DMS153 (cell line): ENCODE measurements at regions not wholly inside any gene's neighbourhood (a gene's known extent, or its start where the extent isn't known, plus 50 kb on each side); places are given as distances from the start of the nearest gene placed in this dataset.
"Not testable (repeated sequence)": the region's sequence is repeated elsewhere in the genome, so short reads cannot be mapped to it uniquely, and the experiment has no call there.

Source experiments
- DNase-seq: peaks from one replicate; lab custom pipeline; 2025; lab: John Stamatoyannopoulos, UW

DNA sequence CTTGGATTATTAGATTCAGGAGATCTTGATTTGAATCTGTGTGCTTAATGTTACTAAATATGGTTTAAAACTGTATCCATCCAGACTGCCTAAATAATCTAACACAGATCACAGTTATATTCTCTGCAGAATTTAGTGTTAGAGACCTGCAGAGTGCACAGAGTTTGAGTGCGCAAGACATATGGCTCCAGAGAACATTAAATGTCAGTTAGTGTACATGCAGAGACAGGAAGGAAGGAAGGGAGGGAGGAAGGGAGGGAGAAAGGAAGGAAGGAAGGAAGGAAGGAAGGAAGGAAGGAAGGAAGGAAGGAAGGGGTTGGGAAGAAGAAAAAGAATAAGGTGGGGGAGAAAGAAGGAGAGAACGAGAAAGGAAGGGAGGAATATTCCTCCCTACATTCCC is 210.0 kb upstream of the COX7C start:
- no peak for DNase-seq

DNA sequence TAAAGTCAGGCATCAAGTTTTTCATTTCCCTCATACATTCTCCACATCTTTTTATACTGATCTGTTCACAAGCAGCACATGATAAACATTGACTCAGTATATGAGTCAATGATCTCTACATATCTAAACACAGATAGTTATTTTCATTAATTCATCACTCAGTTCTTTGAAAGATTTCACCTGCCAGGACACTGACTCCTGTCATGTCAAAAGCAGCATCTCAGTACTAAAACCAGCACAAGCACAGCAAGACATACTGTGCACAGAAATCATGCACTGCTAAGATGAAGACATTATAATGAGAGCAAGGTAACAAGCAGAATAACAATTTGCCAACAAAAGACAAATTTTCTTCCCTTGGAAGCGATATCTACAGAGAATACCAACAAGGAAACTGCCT is 206.1 kb upstream of the COX7C start:
- no peak for DNase-seq

DNA sequence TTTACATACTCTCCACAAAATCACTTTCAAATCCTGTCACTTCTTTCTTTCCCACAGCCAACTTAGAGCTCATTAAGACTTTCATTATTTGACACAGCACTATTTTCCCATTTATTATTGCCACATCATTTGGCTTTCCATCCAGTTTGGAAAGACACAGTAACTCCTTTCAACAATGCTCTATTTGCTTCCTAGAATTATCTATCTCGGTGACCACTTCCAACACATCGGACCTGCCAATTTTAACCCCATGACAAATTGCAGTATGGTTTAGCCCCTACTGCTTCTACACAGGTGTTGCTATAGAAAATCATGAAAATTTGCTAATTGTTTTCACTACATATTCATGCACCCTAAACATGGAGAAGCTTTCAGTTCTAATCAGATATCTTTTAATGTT is 190.6 kb upstream of the COX7C start:
- DNase-seq, result no peak

DNA sequence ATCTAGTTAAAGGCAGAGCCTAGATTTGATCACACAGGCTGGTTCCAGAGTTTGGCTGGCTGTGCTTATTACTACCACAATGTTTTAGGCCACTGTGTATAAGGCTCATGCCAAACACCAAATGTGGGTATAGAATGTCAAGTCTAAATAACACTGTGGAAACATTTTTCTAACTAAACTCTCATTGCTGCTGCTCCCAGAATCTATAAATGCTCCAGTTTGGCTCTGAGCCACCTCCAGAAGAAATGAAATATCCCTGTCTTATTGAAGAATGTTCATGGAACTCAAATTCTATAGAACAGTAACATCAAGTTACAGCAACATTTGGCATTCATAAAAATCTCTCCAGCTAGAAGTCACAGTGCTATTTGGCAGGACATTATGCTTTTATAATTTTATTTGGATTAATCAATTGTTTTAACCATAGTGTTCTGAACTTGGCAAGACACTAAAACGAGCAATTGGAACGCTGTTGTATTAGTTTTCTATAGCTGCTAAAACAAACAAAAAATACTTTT is 178.1 kb upstream of the COX7C start:
- no peak for DNase-seq

DNA sequence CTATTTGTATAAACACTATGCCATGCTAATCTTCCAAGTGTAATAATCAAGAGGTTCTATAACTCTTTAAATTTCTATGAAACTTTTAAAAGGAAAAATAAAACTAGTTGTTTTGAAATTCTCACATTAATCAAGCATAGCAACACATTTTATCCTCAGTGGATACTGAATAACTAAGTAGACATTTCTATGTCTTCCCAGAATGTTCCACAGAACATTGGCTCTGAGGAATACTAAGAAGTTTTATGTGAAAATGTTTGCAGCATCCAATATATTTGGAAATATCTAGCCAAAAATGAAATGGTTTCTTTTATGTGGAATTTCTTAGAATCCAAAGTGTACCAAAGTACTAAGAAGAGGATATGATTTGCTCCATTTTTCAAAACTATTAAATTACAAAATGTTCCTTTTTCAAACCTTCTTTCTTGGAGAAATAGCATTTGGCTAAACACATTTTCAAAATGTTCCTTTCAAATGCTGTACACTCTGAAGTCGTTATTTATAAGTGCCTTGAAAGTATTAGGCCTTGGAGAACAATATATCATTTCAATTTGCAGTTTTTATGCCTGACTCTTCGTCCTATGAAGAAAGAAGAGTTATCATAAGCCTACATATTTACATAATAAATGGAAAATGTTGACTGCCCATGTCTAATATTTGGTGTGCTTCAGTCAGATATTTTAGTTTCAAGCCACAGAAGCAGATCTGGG is 175.6 kb upstream of the COX7C start:
- DNase-seq, result no peak

DNA sequence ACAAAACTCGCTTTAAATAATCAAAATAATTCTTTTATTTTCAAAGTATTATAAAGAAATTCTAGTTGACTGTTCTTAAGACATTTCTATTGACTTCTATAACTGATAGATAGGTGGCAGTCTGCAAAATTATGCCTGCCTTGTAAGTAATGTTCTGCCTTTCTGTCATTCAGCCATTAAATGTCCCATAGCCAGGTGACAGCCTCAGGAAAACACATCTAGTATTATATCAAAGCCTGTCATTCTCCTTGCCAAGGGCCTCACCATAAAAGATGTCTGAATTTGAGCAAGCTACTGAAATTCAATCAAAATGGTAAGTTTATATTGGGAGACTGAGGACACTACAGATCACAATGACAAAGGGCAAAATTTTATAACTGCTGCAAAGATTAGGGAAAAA is 170.4 kb upstream of the COX7C start:
- no peak for DNase-seq

DNA sequence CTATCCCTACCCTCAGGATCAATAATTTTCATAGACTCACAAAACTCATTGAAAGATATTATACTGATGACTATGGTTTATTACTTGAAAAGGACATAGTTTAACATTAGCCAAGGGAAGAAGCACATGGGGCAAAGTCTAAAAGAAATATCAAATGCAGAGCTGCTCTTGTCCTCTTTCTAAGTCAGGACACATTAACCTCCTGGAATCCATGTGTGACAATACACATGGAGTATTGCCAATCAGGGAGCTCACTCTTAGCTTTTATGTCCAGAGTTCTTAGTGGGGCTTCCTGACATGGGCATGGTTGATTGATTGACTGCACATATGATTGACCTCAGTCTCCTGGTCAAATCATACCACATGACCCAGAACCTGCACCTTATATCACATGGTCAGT is 165.5 kb upstream of the COX7C start:
- no peak for DNase-seq

DNA sequence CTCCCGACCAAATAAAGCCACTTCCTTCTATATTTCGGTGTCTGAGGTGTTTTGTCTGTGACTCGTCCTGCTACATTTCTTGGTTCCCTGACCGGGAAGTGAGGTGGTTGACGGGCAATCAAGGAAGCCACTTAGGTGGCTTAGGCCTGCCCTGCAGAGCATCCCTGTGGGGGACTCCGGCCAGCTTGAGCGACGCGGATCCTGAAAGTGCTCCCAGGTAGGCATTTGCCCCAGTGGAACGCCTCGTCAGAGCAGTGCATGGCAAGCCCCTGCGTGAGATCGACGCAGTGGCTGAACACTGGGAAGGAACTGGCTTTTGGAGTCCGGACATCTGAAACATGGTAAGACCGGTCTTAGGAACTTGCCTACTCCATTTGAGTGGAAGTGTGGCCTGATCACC is 157.2 kb upstream of the COX7C start:
- DNase-seq, result no peak

DNA sequence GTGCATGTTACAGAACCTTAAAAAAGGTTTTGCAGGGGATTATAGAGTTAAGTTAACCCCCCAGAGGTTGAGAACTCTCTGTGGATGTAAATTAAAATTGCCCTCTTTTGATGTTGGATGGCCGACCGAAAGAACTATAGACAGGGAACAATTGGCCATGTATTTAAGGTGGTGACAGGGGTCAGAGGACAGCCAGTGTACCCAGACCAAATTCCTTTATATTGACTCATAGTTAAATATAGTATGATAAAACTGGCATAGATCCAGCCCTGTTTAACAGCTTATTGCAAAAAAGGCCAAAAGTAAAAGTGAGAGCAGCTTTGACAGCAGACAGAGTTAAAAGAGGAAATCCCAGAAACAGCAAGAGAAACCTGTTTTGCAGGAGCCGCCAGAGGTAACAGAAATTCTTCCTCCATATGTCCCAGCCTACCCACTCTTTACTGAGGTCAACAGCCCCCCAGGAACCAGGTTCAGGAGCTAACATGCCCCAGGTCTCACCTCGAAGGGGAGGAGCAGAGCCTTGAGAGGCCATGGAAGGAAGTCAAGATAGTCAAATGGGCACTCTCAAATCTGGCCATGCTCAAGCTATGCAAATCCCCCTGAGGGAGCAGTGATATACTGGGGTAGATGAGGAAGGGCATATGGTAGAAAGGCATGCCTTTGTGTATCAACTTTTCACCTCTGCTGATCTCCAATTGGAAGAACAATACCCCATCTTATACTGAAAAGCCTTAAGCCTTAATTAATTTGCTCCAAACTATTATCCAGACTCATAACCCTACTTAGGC is 156.4 kb upstream of the COX7C start:
- DNase-seq, result no peak

DNA sequence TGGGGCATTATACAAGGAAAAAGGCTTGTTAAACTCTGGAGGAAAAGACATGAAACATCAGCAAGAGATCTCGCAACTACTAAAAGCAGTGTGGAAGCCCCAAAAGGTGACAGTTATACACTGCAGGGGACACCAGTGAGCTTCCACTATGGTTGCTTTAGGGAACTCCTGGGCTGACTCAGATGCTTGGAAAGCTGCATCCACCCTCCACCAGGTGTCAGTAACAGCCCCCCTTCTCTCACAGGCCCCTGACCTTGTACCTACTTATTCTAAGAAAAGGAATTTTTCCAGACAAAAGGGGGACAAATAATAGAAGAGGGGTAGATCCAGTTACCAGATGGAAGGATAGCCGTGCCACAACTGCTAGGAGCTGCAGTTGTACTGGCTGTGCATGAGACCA is 154.4 kb upstream of the COX7C start:
- no peak for DNase-seq

DNA sequence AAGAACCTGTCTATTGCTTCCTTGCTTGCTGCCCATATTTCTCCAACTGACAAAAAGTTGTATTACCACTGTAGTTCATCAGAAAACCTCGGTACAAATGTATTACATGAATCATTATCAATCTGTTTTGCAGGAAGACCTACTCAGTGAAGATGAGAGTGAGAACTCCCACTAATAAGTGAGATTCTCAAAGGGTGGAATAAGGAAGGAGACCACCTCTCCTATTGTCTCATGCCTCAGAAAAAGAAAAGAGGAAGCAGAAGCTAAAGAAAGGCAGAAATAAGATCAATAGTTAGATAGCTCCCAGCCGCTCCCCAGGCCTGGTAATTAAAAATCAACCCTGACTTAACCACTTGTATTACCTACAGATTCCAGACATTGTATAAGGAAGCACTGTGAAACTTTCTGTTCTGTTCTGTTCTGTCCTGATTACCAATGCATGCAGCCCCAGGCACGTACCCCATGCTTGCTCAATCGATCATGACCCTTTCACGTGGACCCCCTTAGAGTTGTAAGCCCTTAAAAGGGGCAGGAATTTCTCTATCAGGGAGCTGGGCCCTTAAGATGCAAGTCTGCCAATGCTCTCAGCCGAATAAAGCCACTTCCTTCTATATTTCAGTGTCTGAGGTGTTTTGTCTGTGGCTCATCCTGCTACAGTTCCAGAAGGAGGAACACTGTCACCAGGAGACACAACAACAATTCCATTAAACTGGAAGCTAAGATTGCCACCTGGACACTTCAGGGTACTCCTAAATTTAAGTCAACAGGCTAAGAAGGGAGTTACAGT is 152.5 kb upstream of the COX7C start:
- no peak for DNase-seq

DNA sequence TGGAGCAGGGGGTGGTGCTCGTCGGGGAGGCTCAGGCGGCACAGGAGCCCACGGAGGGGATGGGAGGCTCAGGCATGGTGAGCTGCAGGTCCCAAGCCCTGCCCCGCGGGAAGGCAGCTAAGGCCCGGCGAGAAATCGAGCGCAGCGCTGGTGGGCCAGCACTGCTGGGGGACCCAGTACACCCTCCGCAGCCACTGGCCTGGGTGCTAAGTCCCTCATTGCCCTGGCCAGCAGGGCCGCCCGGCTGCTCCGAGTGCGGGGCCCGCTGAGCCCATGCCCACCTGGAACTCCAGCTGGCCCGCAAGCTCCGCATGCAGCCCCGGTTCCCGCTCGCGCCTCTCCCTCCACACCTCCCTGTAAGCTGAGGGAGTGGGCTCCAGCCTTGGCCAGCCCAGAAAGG is 151.0 kb upstream of the COX7C start:
- DNase-seq, result not testable (repeated sequence)

DNA sequence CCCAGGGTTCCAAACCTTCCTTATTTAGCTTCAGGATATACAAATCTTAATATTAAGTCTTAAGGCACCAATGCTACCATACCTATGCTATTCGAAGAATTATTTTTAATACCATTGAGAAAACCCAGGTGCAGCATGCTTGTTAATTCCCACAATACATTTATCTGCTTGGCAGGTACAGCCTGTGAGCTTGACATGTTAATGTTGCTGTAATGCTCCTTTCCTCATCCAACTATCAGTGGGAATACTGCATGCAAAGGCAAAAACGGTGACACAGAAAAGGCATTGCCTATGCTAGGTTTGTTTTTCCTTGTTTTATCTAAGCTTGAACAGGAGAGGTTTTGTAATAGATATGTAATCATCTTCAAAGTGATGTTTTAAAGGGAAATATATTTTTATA is 135.7 kb upstream of the COX7C start:
- no peak for DNase-seq

DNA sequence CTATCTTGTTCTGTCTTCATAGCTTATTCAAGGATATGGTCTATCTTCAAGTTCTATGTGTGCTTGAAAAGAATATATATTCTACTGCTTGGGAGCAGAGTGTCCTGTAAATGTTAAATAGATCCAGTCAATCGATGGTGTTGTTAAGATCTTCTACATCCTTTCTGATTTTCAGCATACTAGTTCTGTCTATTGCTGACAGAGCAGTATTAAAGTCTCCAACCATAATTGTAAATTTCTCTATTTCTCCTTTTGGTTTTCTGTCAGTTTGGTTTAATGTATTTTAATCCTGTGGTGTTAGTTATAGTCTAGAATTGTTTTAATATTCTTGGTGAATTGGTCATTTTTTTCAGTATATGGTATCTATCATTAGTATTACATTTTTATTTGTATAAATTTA is 124.0 kb upstream of the COX7C start:
- no peak for DNase-seq

DNA sequence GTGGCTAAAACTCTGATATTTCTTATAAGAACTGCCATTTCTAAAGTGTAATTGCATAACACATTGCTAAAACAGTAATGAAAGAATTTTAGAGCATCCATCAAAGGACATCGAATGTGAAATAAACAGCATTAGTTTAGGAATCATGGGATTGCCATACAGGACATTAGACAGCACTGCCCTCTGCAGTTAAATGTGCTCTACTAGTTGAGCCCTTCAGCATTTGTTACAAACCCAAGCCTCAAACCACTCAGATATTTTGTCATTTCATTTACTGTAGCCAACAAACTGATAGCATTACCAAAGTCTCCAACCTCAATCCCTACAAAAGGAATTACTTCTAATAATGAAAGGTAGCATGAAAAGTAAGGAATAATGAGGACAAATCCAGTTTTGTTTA is 116.8 kb upstream of the COX7C start:
- DNase-seq, result no peak

DNA sequence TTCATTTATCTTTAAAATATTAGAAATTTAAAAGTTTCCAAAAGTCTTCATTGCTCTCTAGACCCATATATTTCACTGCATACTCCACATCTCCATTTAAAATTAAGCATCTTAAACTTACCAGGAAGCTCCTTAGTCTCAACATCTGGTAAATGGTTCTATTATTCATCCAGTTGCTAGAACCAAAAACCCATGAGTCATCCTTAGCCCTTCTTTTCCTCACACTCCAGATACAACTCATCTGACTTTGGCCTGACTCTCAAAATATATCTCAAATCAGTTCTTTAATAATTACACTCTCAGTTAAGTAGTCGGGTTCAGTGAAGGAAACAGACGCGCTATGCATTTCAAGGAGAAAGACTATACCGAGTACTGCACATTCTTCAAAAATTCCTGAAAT is 110.2 kb upstream of the COX7C start:
- DNase-seq, result no peak

DNA sequence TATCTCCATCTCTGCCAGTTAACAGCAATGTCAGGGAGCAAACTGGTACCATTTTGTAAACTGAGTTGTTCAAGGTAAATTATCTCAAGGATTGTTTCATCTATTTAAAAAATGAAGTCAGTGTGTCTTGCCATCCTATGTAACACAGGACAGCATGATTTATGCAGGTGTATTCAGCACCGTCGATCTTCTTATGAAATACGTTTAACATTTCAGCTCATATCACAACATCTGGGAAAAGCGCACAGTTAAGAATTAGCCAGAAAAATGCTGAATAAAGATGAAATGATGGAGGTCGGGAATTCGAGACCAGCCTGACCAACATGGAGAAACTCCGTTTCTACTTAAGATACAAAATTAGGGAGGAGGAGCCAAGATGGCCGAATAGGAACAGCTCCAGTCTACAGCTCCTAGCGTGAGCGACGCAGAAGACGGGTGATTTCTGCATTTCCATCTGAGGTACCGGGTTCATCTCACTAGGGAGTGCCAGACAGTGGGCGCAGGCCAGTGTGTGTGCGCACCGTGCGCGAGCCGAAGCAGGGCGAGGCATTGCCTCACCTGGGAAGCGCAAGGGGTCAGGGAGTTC is 107.3 kb upstream of the COX7C start:
- DNase-seq, result not testable (repeated sequence)

DNA sequence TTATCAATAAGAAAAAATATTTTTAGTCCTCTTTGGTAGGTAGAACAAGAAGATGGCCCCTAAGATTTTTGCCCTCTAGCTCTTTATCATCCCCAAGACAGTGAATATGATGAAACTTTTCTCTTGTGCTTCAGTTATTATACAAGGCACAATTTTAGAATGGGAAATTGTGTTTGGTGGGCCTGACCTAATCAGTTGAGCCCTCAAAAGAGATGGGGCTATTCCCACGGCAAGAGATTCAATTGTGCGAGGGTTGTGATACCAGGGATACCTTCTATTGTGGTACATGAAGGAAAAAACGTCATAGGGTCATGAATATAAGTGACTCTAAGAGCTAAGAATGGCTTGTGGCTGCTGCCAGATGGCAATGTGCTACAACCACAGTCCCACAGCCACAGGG is 94.0 kb upstream of the COX7C start:
- no peak for DNase-seq

DNA sequence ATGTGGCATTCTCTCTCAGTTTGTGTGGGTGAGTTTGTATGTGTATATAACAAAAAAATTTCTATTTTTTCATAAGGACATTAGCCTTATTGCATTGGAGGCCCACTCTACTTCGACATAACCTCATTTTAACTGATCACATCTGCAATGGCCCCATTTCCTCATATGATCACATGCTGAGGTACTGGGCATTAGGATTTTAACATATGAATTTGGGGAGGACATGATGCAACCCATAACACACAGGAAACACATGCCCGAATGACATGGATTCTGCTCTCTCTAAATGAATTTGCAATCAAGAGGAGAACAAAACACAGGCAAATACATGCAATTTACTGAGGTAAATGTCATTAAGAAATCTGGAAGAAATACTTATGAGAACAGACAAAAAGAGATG is 92.1 kb upstream of the COX7C start:
- no peak for DNase-seq

DNA sequence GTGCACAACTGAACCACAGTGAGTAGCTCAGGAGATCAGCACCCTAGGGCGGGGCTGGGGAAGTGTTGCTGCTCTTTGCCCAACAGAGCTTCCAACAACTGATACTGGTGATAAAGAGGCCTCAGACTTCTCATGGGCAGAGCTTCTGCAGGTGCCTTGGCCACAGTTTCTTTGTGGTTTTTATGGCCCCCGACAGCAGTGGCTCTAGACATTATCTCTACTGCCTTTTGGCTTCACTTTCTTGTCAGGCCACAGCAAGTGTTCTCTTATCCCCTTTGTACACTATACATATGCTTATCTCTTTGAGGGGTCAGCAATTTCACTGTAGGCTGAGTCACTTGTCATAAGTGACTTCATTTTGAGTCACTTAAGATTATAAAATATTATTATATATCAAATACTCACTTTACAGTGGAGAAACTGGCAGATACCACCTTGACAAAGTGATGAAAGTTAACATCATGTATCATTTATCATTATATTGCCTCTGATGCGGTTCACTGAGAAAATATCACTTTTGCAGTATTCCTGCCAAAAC is 90.9 kb upstream of the COX7C start:
- no peak for DNase-seq

DNA sequence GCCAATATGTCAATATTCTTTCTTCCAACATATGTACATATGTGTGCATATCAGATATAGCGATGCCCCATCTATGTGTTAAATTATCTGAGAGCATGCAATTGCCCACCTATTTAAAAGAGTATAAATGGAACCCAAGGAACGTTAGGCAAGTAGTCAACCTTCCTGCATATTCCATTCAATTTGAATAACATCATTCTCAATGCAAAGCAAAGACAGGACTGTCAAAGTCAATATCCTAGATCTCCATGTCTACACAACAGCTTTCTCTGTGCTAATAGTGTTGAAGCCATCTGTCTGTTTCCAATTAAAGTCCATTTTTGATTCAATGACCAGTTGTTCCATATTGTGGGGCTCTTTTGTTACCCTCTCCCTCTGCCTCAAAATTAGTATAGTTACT is 85.3 kb upstream of the COX7C start:
- DNase-seq, result no peak

DNA sequence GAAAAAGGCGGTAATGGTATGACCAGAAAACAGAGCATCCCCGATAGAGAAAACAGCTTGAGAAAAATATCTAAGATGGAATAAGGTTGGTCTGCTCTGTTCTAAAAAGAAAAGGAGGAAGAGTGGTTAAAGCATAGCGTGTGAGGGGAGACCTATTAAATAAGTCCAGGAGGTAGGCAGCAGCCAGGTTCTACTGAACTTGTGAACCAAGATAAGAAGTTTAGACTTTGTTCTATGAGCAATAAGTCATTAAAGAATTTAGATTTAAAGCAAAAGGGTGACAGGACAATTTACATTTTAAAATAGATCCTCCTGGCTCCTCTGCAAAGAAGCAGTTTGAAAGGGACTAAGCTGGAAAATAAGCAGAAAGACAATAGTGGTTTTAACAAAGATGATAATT is 81.3 kb upstream of the COX7C start:
- no peak for DNase-seq
